Activated T-cell treated with anti-CD3 and anti-CD28 coated beads for 1 hour (primary cell): ENCODE measurements at regions not wholly inside any gene's neighbourhood (a gene's known extent, or its start where the extent isn't known, plus 50 kb on each side); places are given as distances from the start of the nearest gene placed in this dataset.
"Not testable (repeated sequence)": the region's sequence is repeated elsewhere in the genome, so short reads cannot be mapped to it uniquely, and the experiment has no call there.

Experiments
- DNase-seq: peaks from one replicate; pipeline ENCODE4 v3.0.0-alpha.2; 2020; ENCODE audit warnings: low read depth

GRCh38 chr2:132220589-132220988 lies 58.8 kb upstream of the ANKRD30BL start:
- DNase-seq = not testable (repeated sequence)

- DNase-seq = not testable (repeated sequence)
Measured at GRCh38 chr2:132221886-132222285, 60.1 kb upstream of the ANKRD30BL start.

- no peak for DNase-seq
Measured at GRCh38 chr2:132252191-132252893, 90.6 kb upstream of the ANKRD30BL start.

- DNase-seq = no peak
Measured at GRCh38 chr2:132252894-132253264, 91.1 kb upstream of the ANKRD30BL start.

- DNase-seq = no peak
Measured at GRCh38 chr2:132253496-132254305, 91.9 kb upstream of the ANKRD30BL start.

GRCh38 chr2:132254306-132254919 lies 92.7 kb upstream of the ANKRD30BL start:
- not testable (repeated sequence) for DNase-seq

GRCh38 chr2:132255714-132256113 lies 94.0 kb upstream of the ANKRD30BL start:
- no peak for DNase-seq

GRCh38 chr2:132256251-132256902 lies 94.6 kb upstream of the ANKRD30BL start:
- DNase-seq = no peak

GRCh38 chr2:132256903-132257300 lies 95.2 kb upstream of the ANKRD30BL start:
- DNase-seq = not testable (repeated sequence)

GRCh38 chr2:132257301-132258171 lies 95.8 kb upstream of the ANKRD30BL start:
- not testable (repeated sequence) for DNase-seq

- not testable (repeated sequence) for DNase-seq
Measured at GRCh38 chr2:132259276-132259675, 97.5 kb upstream of the ANKRD30BL start.

- not testable (repeated sequence) for DNase-seq
Measured at GRCh38 chr2:132265595-132265994, 103.8 kb upstream of the ANKRD30BL start.

- no peak for DNase-seq
Measured at GRCh38 chr2:132267105-132267497, 105.3 kb upstream of the ANKRD30BL start.

GRCh38 chr2:132267498-132268283 lies 105.9 kb upstream of the ANKRD30BL start:
- not testable (repeated sequence) for DNase-seq

- peak; percentile 13 for DNase-seq
Measured at GRCh38 chr2:132268284-132268976, 106.7 kb upstream of the ANKRD30BL start.

- no peak for DNase-seq
Measured at GRCh38 chr2:132268977-132269523, 107.3 kb upstream of the ANKRD30BL start.

GRCh38 chr2:132270255-132270654 lies 108.5 kb upstream of the ANKRD30BL start:
- DNase-seq = no peak

GRCh38 chr2:132270981-132271546 lies 109.3 kb upstream of the ANKRD30BL start:
- no peak for DNase-seq

GRCh38 chr2:132271794-132272193 lies 110.0 kb upstream of the ANKRD30BL start:
- not testable (repeated sequence) for DNase-seq
